Nephron (organoid): ENCODE measurements at regions not wholly inside any gene's neighbourhood (a gene's known extent, or its start where the extent isn't known, plus 50 kb on each side); places are given as distances from the start of the nearest gene placed in this dataset.

Experiments used
- H3K27ac Mint-ChIP-seq, 3 experiments: 2 replicates each; pipeline ENCODE4 v1.8.0; 2020; ENCODE audit warnings: mixed read lengths in 3 of 3, mild to moderate bottlenecking in 2 of 3, moderate library complexity in 1 of 3
- H3K27me3 Mint-ChIP-seq: 2 replicates; pipeline ENCODE4 v1.8.0; 2021; ENCODE audit warnings: low read depth, mild to moderate bottlenecking, moderate library complexity, mixed read lengths
- H3K36me3 Mint-ChIP-seq: 2 replicates; pipeline ENCODE4 v1.8.0; 2020; ENCODE audit warnings: low read depth, mixed read lengths
- H3K4me1 Mint-ChIP-seq: 2 replicates; pipeline ENCODE4 v1.8.0; 2020; ENCODE audit warnings: mixed read lengths
- H3K4me3 Mint-ChIP-seq, 3 experiments: 2 replicates each; pipeline ENCODE4 v1.8.0; 2020; ENCODE audit warnings: mild to moderate bottlenecking in 3 of 3, mixed read lengths in 3 of 3, moderate library complexity in 2 of 3
- H3K9me3 Mint-ChIP-seq: 2 replicates; pipeline ENCODE4 v1.8.0; 2020; ENCODE audit warnings: mixed read lengths
- CTCF ChIP-seq, 3 experiments: fragments of 200-600 bp; sonication (generic); IDR thresholded peaks; one replicate each; pipeline ENCODE4 v1.5.0; 2021; ENCODE audit warnings: antibody characterized with exemption in 3 of 3; ENCODE audit not compliant: unreplicated experiment in 3 of 3

- no peak overlapping the region for H3K4me3 Mint-ChIP-seq
- H3K27ac Mint-ChIP-seq, result peak overlapping the region in 1 of 3 experiments; percentile 47
- H3K36me3 Mint-ChIP-seq, result no peaks in the 10 kb centered on the region
- H3K4me1 Mint-ChIP-seq, result peaks cover 7% of the 10 kb centered on the region
- no peaks in the 10 kb centered on the region for H3K27me3 Mint-ChIP-seq
- no peaks in the 10 kb centered on the region for H3K9me3 Mint-ChIP-seq
- no peak for TF ChIP-seq CTCF (IDR thresholded peaks at IDR 0.05; ENCODE audit: unreplicated experiment in 3 of 3)
Measured at GRCh38 chr13:74695021-74695800, 561.0 kb upstream of the KLF12 start.

- peak overlapping the region in 1 of 3 experiments; percentile 54 for H3K27ac Mint-ChIP-seq
- no peaks in the 10 kb centered on the region for H3K4me1 Mint-ChIP-seq
- no peak for TF ChIP-seq CTCF (IDR thresholded peaks at IDR 0.05; ENCODE audit: unreplicated experiment in 3 of 3)
- H3K4me3 Mint-ChIP-seq, result no peak overlapping the region
- peaks cover 12% of the 10 kb centered on the region for H3K36me3 Mint-ChIP-seq
- peaks cover 23% of the 10 kb centered on the region for H3K9me3 Mint-ChIP-seq
- no peaks in the 10 kb centered on the region for H3K27me3 Mint-ChIP-seq
Measured at GRCh38 chr13:74687442-74688182, 553.4 kb upstream of the KLF12 start.

- Mint-ChIP-seq H3K9me3 (peaks cover 23% of the 10 kb centered on the region), H3K4me1 (no peaks in the 10 kb centered on the region), H3K36me3 (peaks cover 12% of the 10 kb centered on the region), H3K27me3 (no peaks in the 10 kb centered on the region), H3K27ac (no peak overlapping the region), H3K4me3 (no peak overlapping the region)
- TF ChIP-seq CTCF (IDR thresholded peaks at IDR 0.05; ENCODE audit: unreplicated experiment in 3 of 3), result no peak
Measured at GRCh38 chr13:74683411-74683810, 549.2 kb upstream of the KLF12 start.

DNA sequence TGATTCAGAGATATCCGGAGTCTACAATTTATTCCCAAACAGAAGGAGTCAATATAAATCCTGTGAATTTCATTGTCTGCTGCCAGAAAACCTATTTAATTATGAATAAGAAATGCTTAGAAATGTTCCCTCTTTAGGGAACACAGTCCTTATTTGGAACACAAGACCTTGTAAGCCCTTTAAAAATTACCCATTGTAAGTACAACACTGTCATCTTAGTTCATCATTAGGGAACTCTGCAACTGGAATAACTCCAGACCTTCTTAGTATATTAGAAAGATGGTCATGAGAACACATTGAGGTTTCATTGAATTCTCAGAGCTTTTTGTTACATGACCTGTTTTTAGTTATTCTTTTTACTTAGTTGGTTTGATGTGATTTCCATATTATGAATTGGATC lies 548.5 kb upstream of the KLF12 start:
- Mint-ChIP-seq H3K36me3 (peaks cover 12% of the 10 kb centered on the region), H3K27me3 (no peaks in the 10 kb centered on the region), H3K27ac (no peak overlapping the region), H3K4me1 (no peaks in the 10 kb centered on the region), H3K4me3 (no peak overlapping the region), H3K9me3 (peaks cover 23% of the 10 kb centered on the region)
- TF ChIP-seq CTCF (IDR thresholded peaks at IDR 0.05; ENCODE audit: unreplicated experiment in 3 of 3), result no peak

- no peaks in the 10 kb centered on the region for H3K4me1 Mint-ChIP-seq
- TF ChIP-seq CTCF (IDR thresholded peaks at IDR 0.05; ENCODE audit: unreplicated experiment in 3 of 3), result no peak
Measured at GRCh38 chr13:74681891-74682290, 547.7 kb upstream of the KLF12 start.

More at GRCh38 chr13:74681891-74682290, 547.7 kb upstream of the KLF12 start:
- Mint-ChIP-seq H3K27ac (no peak overlapping the region), H3K27me3 (no peaks in the 10 kb centered on the region), H3K9me3 (peaks cover 23% of the 10 kb centered on the region), H3K4me3 (no peak overlapping the region), H3K36me3 (peaks cover 12% of the 10 kb centered on the region)
